HCT116 (cell line): ENCODE measurements at regions not wholly inside any gene's neighbourhood (a gene's known extent, or its start where the extent isn't known, plus 50 kb on each side); places are given as distances from the start of the nearest gene placed in this dataset.

Experiments
- ATAC-seq: fragments of 200-7000 bp; cut with Tn5 transposase; 2 replicates; pipeline ENCODE4 v1.9.1; 2020; ENCODE audit warnings: mild to moderate bottlenecking, moderate library complexity
- BruUV-seq: library from RNA; stranded (reverse); fragments of 400-500 nt; replicated peaks from 2 replicates; lab custom pipeline; 2021; lab: Mats Ljungman, UMichigan
- CTCF ChIA-PET: fragments of 300-600 bp; sonication (Branson Sonifier 250); formaldehyde crosslinking; loops from one replicate; lab custom pipeline; 2021; ENCODE audit warnings: antibody characterized with exemption; lab: Charles Lee
- POLR2A ChIA-PET: fragments of 300-600, 350-600 bp; sonication (Branson Sonifier 250); formaldehyde crosslinking; loops from one replicate; lab custom pipeline; 2021; ENCODE audit warnings: antibody characterized with exemption; lab: Charles Lee
- RAD21 ChIA-PET, 2 experiments: fragments of 300-600 bp; sonication (Branson Sonifier 250); formaldehyde crosslinking; loops; one replicate each; lab custom pipeline; 2023; ENCODE audit warnings: low total read pairs in 2 of 2; ENCODE audit not compliant: uncharacterized antibody in 2 of 2, unreplicated experiment in 2 of 2, low non-redundant PET in 1 of 2; lab: Charles Lee
- DNase-seq: peaks from one replicate; pipeline ENCODE4 v3.0.0-alpha.2; 2010; ENCODE audit warnings: low read depth, low spot score
- H2AFZ ChIP-seq: fragments of 200-600 bp; shearing (Covaris generic), sonication (generic); 2 replicates; pipeline ENCODE4 v1.6.1; 2017; ENCODE audit warnings: low read depth, mixed run types, mixed read lengths, antibody characterized with exemption, low read length; ENCODE audit not compliant: poor library complexity, severe bottlenecking
- H3K27ac ChIP-seq: 2 replicates; pipeline ENCODE4 v1.5.1; 2012; ENCODE audit warnings: low read depth, low read length
- H3K27me3 ChIP-seq: fragments of 200-600 bp; sonication (generic); 2 replicates; pipeline ENCODE4 v1.6.1; 2016; ENCODE audit warnings: mixed run types, low read length, mixed read lengths; ENCODE audit not compliant: insufficient read depth
- H3K36me3 ChIP-seq, 2 experiments: fragments of 200-500 bp in 1 of 2; fragments of 200-600 bp in 1 of 2; sonication (Bioruptor generic) in 1 of 2; sonication (generic) in 1 of 2; 2 replicates each; pipeline versions ENCODE4 v1.5.1 to v1.6.1; 2014 to 2016; ENCODE audit warnings: low read length in 2 of 2, inconsistent platforms in 1 of 2, mixed read lengths in 1 of 2, mixed run types in 1 of 2; ENCODE audit not compliant: insufficient read depth in 2 of 2, control insufficient read depth in 1 of 2
- H3K4me1 ChIP-seq, 2 experiments: fragments of 200-600 bp in 1 of 2; sonication (generic) in 1 of 2; 2 replicates each; pipeline versions ENCODE4 v1.5.1 to v1.6.1; 2012 to 2017; ENCODE audit warnings: low read length in 2 of 2, inconsistent platforms in 1 of 2, mild to moderate bottlenecking in 1 of 2, mixed read lengths in 1 of 2, mixed run types in 1 of 2, moderate library complexity in 1 of 2; ENCODE audit not compliant: insufficient read depth in 2 of 2, control insufficient read depth in 1 of 2
- H3K4me2 ChIP-seq: fragments of 200-600 bp; sonication (generic); 2 replicates; pipeline ENCODE4 v1.6.1; 2017; ENCODE audit warnings: mixed run types, low read length, mixed read lengths
- H3K4me3 ChIP-seq, 2 experiments: fragments of 200-600 bp in 1 of 2; sonication (generic) in 1 of 2; replicated peaks in 1 of 2; 2 replicates each; pipeline ENCODE4 v1.5.1; 2011 to 2016; ENCODE audit warnings: low read length in 2 of 2, control low read depth in 1 of 2, low read depth in 1 of 2, mild to moderate bottlenecking in 1 of 2, mixed read lengths in 1 of 2, mixed run types in 1 of 2
- H3K79me2 ChIP-seq: fragments of 200-600 bp; sonication (generic); 2 replicates; pipeline ENCODE4 v1.6.1; 2017; ENCODE audit warnings: mild to moderate bottlenecking, mixed run types, low read length, moderate library complexity, mixed read lengths; ENCODE audit not compliant: insufficient read depth
- H3K9ac ChIP-seq: fragments of 200-600 bp; sonication (generic); 2 replicates; pipeline ENCODE4 v1.6.1; 2016; ENCODE audit warnings: low read length, mixed read lengths
- H3K9me2 ChIP-seq: fragments of 200-600 bp; sonication (generic), shearing (Covaris generic); 2 replicates; pipeline ENCODE4 v1.6.1; 2017; ENCODE audit warnings: mixed run types, mild to moderate bottlenecking, moderate library complexity; ENCODE audit not compliant: insufficient read depth
- H3K9me3 ChIP-seq, 2 experiments: fragments of 200-500 bp in 1 of 2; fragments of 200-600 bp in 1 of 2; sonication (Bioruptor generic) in 1 of 2; sonication (generic) in 1 of 2; 2 replicates each; pipeline ENCODE4 v1.6.1; 2014 to 2017; ENCODE audit warnings: low read length in 2 of 2, mixed read lengths in 2 of 2, inconsistent platforms in 1 of 2, low read depth in 1 of 2, mild to moderate bottlenecking in 1 of 2, mixed run types in 1 of 2, moderate library complexity in 1 of 2; ENCODE audit not compliant: control insufficient read depth in 1 of 2, insufficient read depth in 1 of 2
- H4K20me1 ChIP-seq: fragments of 200-600 bp; sonication (generic), shearing (Covaris generic); 2 replicates; pipeline ENCODE4 v1.6.1; 2017; ENCODE audit warnings: mixed run types, mild to moderate bottlenecking, moderate library complexity; ENCODE audit not compliant: insufficient read depth
- CBX3 ChIP-seq: IDR thresholded peaks from 2 replicates; pipeline ENCODE4 v1.6.1; 2012; ENCODE audit warnings: low read depth
- CEBPB ChIP-seq: IDR thresholded peaks from 2 replicates; pipeline ENCODE4 v1.6.1; 2012; ENCODE audit warnings: low read depth
- EZH2 ChIP-seq: fragments of 200-600 bp; sonication (generic); IDR thresholded peaks from 2 replicates; pipeline ENCODE4 v1.6.1; 2017; ENCODE audit warnings: antibody characterized with exemption, mixed run types
- FOSL1 ChIP-seq: IDR thresholded peaks from 2 replicates; pipeline ENCODE4 v1.6.1; 2012; ENCODE audit warnings: low read depth
- JUND ChIP-seq: IDR thresholded peaks from 2 replicates; pipeline ENCODE4 v1.6.1; 2012
- RAD21 ChIP-seq: IDR thresholded peaks from 2 replicates; pipeline ENCODE4 v1.6.1; 2012; ENCODE audit warnings: low read depth, mild to moderate bottlenecking
- REST ChIP-seq: IDR thresholded peaks from 2 replicates; pipeline ENCODE4 v1.6.1; 2012; ENCODE audit warnings: low read depth
- SRF ChIP-seq: IDR thresholded peaks from 2 replicates; pipeline ENCODE4 v1.6.1; 2012; ENCODE audit warnings: low read depth
- ZBTB33 ChIP-seq: IDR thresholded peaks from 2 replicates; pipeline ENCODE4 v1.6.1; 2011; ENCODE audit warnings: mild to moderate bottlenecking, low read length, moderate library complexity; ENCODE audit not compliant: insufficient replicate concordance; ENCODE audit errors: extremely low read depth
- ZNF274 ChIP-seq: fragments of 200-500 bp; sonication (Bioruptor generic); IDR thresholded peaks from 2 replicates; pipeline ENCODE4 v1.6.1; 2014; ENCODE audit warnings: mild to moderate bottlenecking, low read depth, low read length, inconsistent platforms
- intact Hi-C: fragments of 100-400 bp; cut with micrococcal nuclease; formaldehyde crosslinking; loops from 2 replicates; pipeline ENCODE4 v1.10.0; 2022
- TF ChIP-seq, protein P1 (sequence below): IDR thresholded peaks from 2 replicates; pipeline ENCODE4 v1.6.1; 2012

DNA sequence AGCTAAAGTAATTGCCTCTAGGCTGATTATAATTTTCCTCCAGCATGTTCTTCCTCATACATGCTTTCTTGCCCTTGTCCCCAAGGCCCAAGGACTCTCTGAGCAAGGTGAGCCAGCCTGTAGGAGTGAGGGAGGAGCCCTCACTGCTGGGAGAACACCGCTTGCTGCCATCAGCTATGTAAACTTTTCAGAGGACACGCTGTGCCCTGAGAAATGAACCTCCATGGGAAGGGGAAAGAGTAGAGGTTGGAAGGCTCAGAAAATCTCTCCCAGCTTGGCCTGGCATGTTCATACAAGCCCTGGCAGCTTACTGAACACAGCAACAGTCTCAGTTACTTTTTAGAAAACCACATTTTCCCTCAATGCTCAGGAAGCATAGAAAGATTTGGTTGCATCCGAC lies 103.0 kb upstream of the SLC24A5 start:
- ChIA-PET CTCF (no interaction called here), RAD21 (no interaction called here), POLR2A (no interaction called here)
- H3K9me3 ChIP-seq: peaks cover 0 to 15% of the 10 kb centered on the region in 2 experiments; a peak in 2 of 4 replicates
- H3K9ac ChIP-seq: no peak overlapping the region
- DNase-seq: no peak
- no peaks in the 10 kb centered on the region for H3K4me1 ChIP-seq
- no peak overlapping the region for H3K4me2 ChIP-seq
- TF ChIP-seq REST (no peak), CEBPB (no peak), CBX3 (no peak), JUND (no peak), ZNF274 (no peak), SRF (no peak), ZBTB33 (no peak), RAD21 (no peak), FOSL1 (no peak), EZH2 (no peak)
- TF ChIP-seq, protein P1, sequence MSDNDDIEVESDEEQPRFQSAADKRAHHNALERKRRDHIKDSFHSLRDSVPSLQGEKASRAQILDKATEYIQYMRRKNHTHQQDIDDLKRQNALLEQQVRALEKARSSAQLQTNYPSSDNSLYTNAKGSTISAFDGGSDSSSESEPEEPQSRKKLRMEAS: no peak
- H3K27me3 ChIP-seq: no peaks in the 10 kb centered on the region
- no peaks in the 10 kb centered on the region for H4K20me1 ChIP-seq
- H2AFZ ChIP-seq: no peak overlapping the region
- H3K27ac ChIP-seq: no peak overlapping the region
- no peak for ATAC-seq
- no peaks in the 10 kb centered on the region for H3K9me2 ChIP-seq
- BruUV-seq: no TSS peak
- no peaks in the 10 kb centered on the region for H3K36me3 ChIP-seq
- H3K79me2 ChIP-seq: no peaks in the 10 kb centered on the region
- no peak overlapping the region for H3K4me3 ChIP-seq
- intact Hi-C loops: no loop called here
